H9 (cell line): ENCODE measurements at regions not wholly inside any gene's neighbourhood (a gene's known extent, or its start where the extent isn't known, plus 50 kb on each side); places are given as distances from the start of the nearest gene placed in this dataset.

Experiments used
- DNase-seq: peaks from one replicate; pipeline ENCODE4 v3.0.0-alpha.2; 2017
- H2AFZ ChIP-seq: one replicate; pipeline ENCODE4 v1.6.1; 2013; ENCODE audit warnings: mild to moderate bottlenecking, low read length, control low read depth, moderate library complexity
- H2AK5ac ChIP-seq: 2 replicates; pipeline ENCODE4 v1.6.1; 2013; ENCODE audit warnings: low read length, control low read depth, mixed read lengths; ENCODE audit not compliant: insufficient read length
- H2BK120ac ChIP-seq: one replicate; pipeline ENCODE4 v1.6.1; 2013; ENCODE audit warnings: low read depth, mild to moderate bottlenecking, low read length, control low read depth, inconsistent platforms; ENCODE audit not compliant: poor library complexity, severe bottlenecking
- H2BK12ac ChIP-seq: 2 replicates; pipeline ENCODE4 v1.6.1; 2013; ENCODE audit warnings: low read length, control low read depth, mixed read lengths, low read depth; ENCODE audit not compliant: insufficient read length
- H2BK15ac ChIP-seq: 2 replicates; pipeline ENCODE4 v1.6.1; 2013; ENCODE audit warnings: low read depth, low read length, control low read depth
- H2BK20ac ChIP-seq: one replicate; pipeline ENCODE4 v1.6.1; 2013; ENCODE audit warnings: low read depth, mild to moderate bottlenecking, low read length, control low read depth, inconsistent platforms; ENCODE audit not compliant: poor library complexity, severe bottlenecking
- H2BK5ac ChIP-seq: 2 replicates; pipeline ENCODE4 v1.6.1; 2013; ENCODE audit warnings: low read length, control low read depth, mixed read lengths; ENCODE audit not compliant: insufficient read length
- H3K14ac ChIP-seq: 2 replicates; pipeline ENCODE4 v1.6.1; 2013; ENCODE audit warnings: low read length, control low read depth; ENCODE audit not compliant: insufficient read depth
- H3K18ac ChIP-seq: 2 replicates; pipeline ENCODE4 v1.6.1; 2013; ENCODE audit warnings: low read depth, mild to moderate bottlenecking, mixed read lengths, low read length, control low read depth; ENCODE audit not compliant: insufficient read length
- H3K23ac ChIP-seq: 2 replicates; pipeline ENCODE4 v1.6.1; 2013; ENCODE audit warnings: low read length, control low read depth, mixed read lengths, low read depth; ENCODE audit not compliant: insufficient read length
- H3K23me2 ChIP-seq: 2 replicates; pipeline ENCODE4 v1.6.1; 2013; ENCODE audit warnings: low read depth, mild to moderate bottlenecking, mixed read lengths, low read length, control low read depth; ENCODE audit not compliant: insufficient read length, poor library complexity, severe bottlenecking
- H3K27ac ChIP-seq: 2 replicates; pipeline ENCODE4 v1.5.1; 2013; ENCODE audit warnings: low read length, control low read depth, mixed read lengths, low read depth; ENCODE audit not compliant: insufficient read length
- H3K27me3 ChIP-seq: 2 replicates; pipeline ENCODE4 v1.6.1; 2013; ENCODE audit warnings: low read length, control low read depth, inconsistent platforms; ENCODE audit not compliant: insufficient read depth
- H3K4ac ChIP-seq: 2 replicates; pipeline ENCODE4 v1.6.1; 2013; ENCODE audit warnings: low read depth, mild to moderate bottlenecking, control low read depth, inconsistent platforms, low read length, moderate library complexity
- H3K4me1 ChIP-seq: 2 replicates; pipeline ENCODE4 v1.6.1; 2013; ENCODE audit warnings: low read length, control low read depth, inconsistent platforms; ENCODE audit not compliant: insufficient read depth
- H3K4me2 ChIP-seq: 2 replicates; pipeline ENCODE4 v1.6.1; 2013; ENCODE audit warnings: low read length, control low read depth, mixed read lengths; ENCODE audit not compliant: insufficient read length, insufficient read depth
- H3K56ac ChIP-seq: 2 replicates; pipeline ENCODE4 v1.6.1; 2013; ENCODE audit warnings: low read depth, mild to moderate bottlenecking, mixed read lengths, low read length, control low read depth; ENCODE audit not compliant: insufficient read length
- H3K79me1 ChIP-seq: 2 replicates; pipeline ENCODE4 v1.6.1; 2013; ENCODE audit warnings: low read depth, mild to moderate bottlenecking, moderate library complexity, low read length, control low read depth, inconsistent platforms; ENCODE audit not compliant: insufficient read depth, poor library complexity, severe bottlenecking
- H3K79me2 ChIP-seq: 2 replicates; pipeline ENCODE4 v1.6.1; 2013; ENCODE audit warnings: low read length, control low read depth, inconsistent platforms; ENCODE audit not compliant: insufficient read depth
- H3K9ac ChIP-seq: 2 replicates; pipeline ENCODE4 v1.6.1; 2013; ENCODE audit warnings: low read length, control low read depth, mixed read lengths; ENCODE audit not compliant: insufficient read length; ENCODE audit errors: extremely low read depth
- H3K9me3 ChIP-seq: one replicate; pipeline ENCODE4 v1.6.1; 2013; ENCODE audit warnings: low read depth, low read length, inconsistent platforms; ENCODE audit not compliant: control insufficient read depth
- H3T11ph ChIP-seq: one replicate; pipeline ENCODE4 v1.6.1; 2013; ENCODE audit warnings: mild to moderate bottlenecking, low read length, control low read depth, inconsistent platforms
- H4K20me1 ChIP-seq: one replicate; pipeline ENCODE4 v1.6.1; 2013; ENCODE audit not compliant: control insufficient read depth, insufficient read length, insufficient read depth
- H4K5ac ChIP-seq: 2 replicates; pipeline ENCODE4 v1.6.1; 2013; ENCODE audit warnings: low read depth, mild to moderate bottlenecking, mixed read lengths, low read length, control low read depth; ENCODE audit not compliant: insufficient read length
- H4K8ac ChIP-seq: replicated peaks from 2 replicates; pipeline ENCODE4 v1.6.1; 2013; ENCODE audit warnings: low read length, control low read depth, mixed read lengths, low read depth; ENCODE audit not compliant: insufficient read length
- H4K91ac ChIP-seq: 2 replicates; pipeline ENCODE4 v1.6.1; 2013; ENCODE audit warnings: low read depth, mild to moderate bottlenecking, moderate library complexity, mixed read lengths, low read length, control low read depth; ENCODE audit not compliant: insufficient read length
- H3K27ac Mint-ChIP-seq, 3 experiments: 2 replicates in 2 of 3; 3 replicates in 1 of 3; pipeline ENCODE4 v1.8.0; 2020 to 2021; ENCODE audit warnings: mixed read lengths in 3 of 3, mild to moderate bottlenecking in 1 of 3, moderate library complexity in 1 of 3
- H3K27me3 Mint-ChIP-seq: 2 replicates; pipeline ENCODE4 v1.8.0; 2021; ENCODE audit warnings: low read depth, mild to moderate bottlenecking, moderate library complexity, mixed read lengths
- H3K36me3 Mint-ChIP-seq, 3 experiments: 2 replicates in 2 of 3; 3 replicates in 1 of 3; pipeline ENCODE4 v1.8.0; 2020 to 2021; ENCODE audit warnings: low read depth in 3 of 3, mixed read lengths in 3 of 3; ENCODE audit not compliant: insufficient read depth in 1 of 3
- H3K4me1 Mint-ChIP-seq, 2 experiments: 2 replicates each; pipeline ENCODE4 v1.8.0; 2020; ENCODE audit warnings: mixed read lengths in 2 of 2
- H3K4me3 Mint-ChIP-seq, 2 experiments: 2 replicates in 1 of 2; 3 replicates in 1 of 2; pipeline ENCODE4 v1.8.0; 2020 to 2021; ENCODE audit warnings: mild to moderate bottlenecking in 2 of 2, mixed read lengths in 2 of 2, moderate library complexity in 1 of 2
- H3K9me3 Mint-ChIP-seq, 2 experiments: 2 replicates in 1 of 2; 3 replicates in 1 of 2; pipeline ENCODE4 v1.8.0; 2020; ENCODE audit warnings: mild to moderate bottlenecking in 2 of 2, mixed read lengths in 2 of 2, moderate library complexity in 1 of 2
- CTCF ChIP-seq: fragments of 200-600 bp; sonication (generic); conservative IDR thresholded peaks from 3 replicates; pipeline ENCODE4 v1.8.0; 2021; ENCODE audit warnings: antibody characterized with exemption, mild to moderate bottlenecking
- WGBS: extraction: QIAGEN DNeasy Blood & Tissue Kit; methylation state at CpG from one replicate; pipeline ENCODE4 v1.1.7; 2013; ENCODE audit warnings: missing lambda C conversion rate, low lambda C conversion rate, mixed read lengths; ENCODE audit not compliant: insufficient read length; ENCODE audit errors: extremely low coverage; 5-methylcytosine and 5-hydroxymethylcytosine counted together

- Histone ChIP-seq H3K18ac (no peak overlapping the region), H4K20me1 (no peaks in the 10 kb centered on the region), H3K23ac (no peak overlapping the region), H3K4ac (no peak overlapping the region), H2AK5ac (no peak overlapping the region), H3K79me1 (no peaks in the 10 kb centered on the region), H3K4me1 (no peaks in the 10 kb centered on the region), H4K8ac (no peak overlapping the region), H3K27ac (no peak overlapping the region), H3K9ac (no peak overlapping the region), H3K23me2 (no peaks in the 10 kb centered on the region), H3K79me2 (no peaks in the 10 kb centered on the region), H4K5ac (no peak overlapping the region), H2AFZ (no peak overlapping the region), H3T11ph (no peak overlapping the region), H3K4me2 (no peak overlapping the region), H2BK12ac (no peak overlapping the region), H4K91ac (no peak overlapping the region), H3K14ac (no peak overlapping the region), H3K27me3 (no peaks in the 10 kb centered on the region), H2BK15ac (no peak overlapping the region), H2BK5ac (no peak overlapping the region), H3K9me3 (no peaks in the 10 kb centered on the region), H2BK20ac (no peak overlapping the region), H2BK120ac (no peak overlapping the region), H3K56ac (no peak overlapping the region)
- TF ChIP-seq CTCF: no peak
- no peaks in the 10 kb centered on the region; a peak in 1 of 4 replicates for H3K4me1 Mint-ChIP-seq
- H3K27ac Mint-ChIP-seq: no peak overlapping the region
- no peaks in the 10 kb centered on the region for H3K9me3 Mint-ChIP-seq
- no peaks in the 10 kb centered on the region for H3K27me3 Mint-ChIP-seq
- DNase-seq: no peak
- WGBS: no CpG with 5 or more reads among the region's 2 CpGs
- H3K36me3 Mint-ChIP-seq: no peaks in the 10 kb centered on the region
- no peak overlapping the region for H3K4me3 Mint-ChIP-seq
Measured at GRCh38 chr4:111126340-111126739, 503.5 kb upstream of the PITX2 start.
